AG10803 (cell line): ENCODE measurements at regions not wholly inside any gene's neighbourhood (a gene's known extent, or its start where the extent isn't known, plus 50 kb on each side); places are given as distances from the start of the nearest gene placed in this dataset.

Experiments
- DNase-seq: peaks from one replicate; pipeline ENCODE4 v3.0.0; 2010; ENCODE audit warnings: low read depth
- H3K4me3 ChIP-seq: 2 replicates; pipeline ENCODE4 v1.5.1; 2011; ENCODE audit warnings: mild to moderate bottlenecking, low read length, control low read depth
- CTCF ChIP-seq: conservative IDR thresholded peaks from 2 replicates; pipeline ENCODE4 v1.5.1; 2011; ENCODE audit warnings: mild to moderate bottlenecking, low read length, control low read depth, inconsistent platforms

GRCh38 chr10:131789516-131789915 is 111.3 kb upstream of the PPP2R2D start:
- no peak for DNase-seq
- no peak for TF ChIP-seq CTCF
- H3K4me3 ChIP-seq: no peak overlapping the region

GRCh38 chr10:131790021-131790420 is 110.8 kb upstream of the PPP2R2D start:
- no peak overlapping the region for H3K4me3 ChIP-seq
- DNase-seq: no peak
- TF ChIP-seq CTCF: no peak

DNA sequence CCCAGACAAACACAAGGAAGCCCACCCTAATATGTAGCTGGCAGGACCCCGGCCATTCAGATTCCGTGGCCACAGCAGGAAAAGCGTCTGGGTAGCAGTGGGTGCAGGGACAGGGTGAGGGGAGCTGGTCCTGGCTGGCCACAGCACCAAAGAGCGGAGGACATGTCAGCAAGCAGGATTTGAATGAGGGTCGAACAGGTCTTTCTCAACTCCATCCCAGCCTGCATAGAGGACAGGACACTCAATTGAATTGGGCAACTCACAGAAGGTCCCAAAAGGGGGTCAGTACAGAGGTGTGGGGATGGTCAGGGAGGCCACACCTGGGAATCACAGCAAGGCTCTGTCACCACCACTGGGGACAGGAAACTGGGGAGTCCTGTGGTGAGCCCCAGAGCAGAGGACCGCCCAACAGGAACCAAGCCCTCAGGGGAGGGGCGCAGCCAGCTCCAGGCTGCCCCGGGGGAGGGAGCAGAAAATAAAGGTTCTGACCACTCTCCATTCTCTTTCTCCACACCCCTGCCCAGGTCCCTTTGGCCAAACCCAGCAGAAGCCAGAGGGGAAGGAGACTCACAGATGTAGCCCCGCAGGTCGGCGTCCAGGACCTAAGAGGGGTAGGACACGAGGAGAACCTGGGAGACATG is 108.7 kb upstream of the PPP2R2D start:
- no peak for TF ChIP-seq CTCF
- H3K4me3 ChIP-seq: no peak overlapping the region
- no peak for DNase-seq

DNA sequence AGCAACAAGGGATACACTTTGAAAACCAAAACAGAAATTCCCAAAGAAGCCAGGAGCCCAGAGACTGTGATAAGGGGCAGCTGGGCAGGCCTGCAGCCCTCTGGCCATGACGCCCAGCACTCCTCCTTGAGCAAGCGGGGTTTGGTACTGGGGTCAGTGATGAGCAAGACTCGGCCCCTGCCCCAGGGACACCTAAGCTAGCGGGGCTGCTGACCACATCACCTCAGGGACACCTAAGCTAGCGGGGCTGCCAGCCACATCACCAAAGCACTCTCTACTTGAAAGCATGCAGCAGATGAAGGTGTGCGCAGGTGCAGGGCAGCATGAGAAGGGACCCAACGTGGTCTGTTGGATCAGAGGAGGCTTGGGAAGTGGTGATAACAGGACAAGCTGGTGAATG is 108.0 kb upstream of the PPP2R2D start:
- no peak overlapping the region for H3K4me3 ChIP-seq
- DNase-seq: no peak
- TF ChIP-seq CTCF: no peak

- no peak for DNase-seq
- no peak overlapping the region for H3K4me3 ChIP-seq
- TF ChIP-seq CTCF: no peak
Observed at GRCh38 chr10:131795761-131796160, 105.0 kb upstream of the PPP2R2D start.

DNA sequence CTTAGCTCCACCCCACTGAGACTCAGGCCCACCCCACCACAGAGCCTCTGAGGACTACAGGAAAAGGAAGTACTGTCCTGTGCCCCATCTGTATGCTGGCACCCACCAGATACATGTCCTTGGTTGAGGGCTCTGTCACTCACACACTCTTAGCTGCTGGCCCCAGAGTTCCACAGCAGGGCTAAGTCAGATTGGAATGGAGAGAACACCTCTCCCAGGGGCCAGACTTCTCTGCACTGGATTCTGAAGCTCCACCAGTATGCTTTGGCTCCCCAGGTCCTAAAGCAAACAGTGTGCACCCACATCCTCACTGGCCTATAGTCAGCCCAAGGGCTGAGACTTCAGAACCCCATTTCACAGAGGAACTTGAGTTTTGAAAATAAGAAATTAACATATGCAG is 103.2 kb upstream of the PPP2R2D start:
- DNase-seq: no peak
- no peak for TF ChIP-seq CTCF
- H3K4me3 ChIP-seq: no peak overlapping the region

DNA sequence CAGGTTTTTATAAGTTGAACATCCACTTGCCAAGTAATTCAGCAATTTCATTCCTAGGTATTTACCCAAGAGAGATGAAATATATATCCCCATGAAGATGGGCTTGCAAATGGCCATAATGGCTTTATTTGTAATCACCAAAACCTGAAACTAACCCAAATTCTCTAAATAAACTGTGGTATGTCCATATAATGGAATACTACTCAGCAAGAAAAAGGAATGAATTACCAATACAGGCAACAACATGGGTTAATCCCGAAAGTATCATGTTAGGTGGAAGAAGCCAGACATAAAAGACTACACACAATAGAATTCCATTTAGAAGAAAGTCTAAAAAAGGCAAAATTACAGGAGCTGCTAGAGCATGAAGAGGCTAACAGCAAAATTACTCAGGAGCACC is 101.4 kb upstream of the PPP2R2D start:
- TF ChIP-seq CTCF: no peak
- DNase-seq: no peak
- no peak overlapping the region for H3K4me3 ChIP-seq
